ENCODE measurements at regions not wholly inside any gene's neighbourhood (a gene's known extent, or its start where the extent isn't known, plus 50 kb on each side); places are given as distances from the start of the nearest gene placed in this dataset.
"Not testable (repeated sequence)": the region's sequence is repeated elsewhere in the genome, so short reads cannot be mapped to it uniquely, and the experiment has no call there.

DNA sequence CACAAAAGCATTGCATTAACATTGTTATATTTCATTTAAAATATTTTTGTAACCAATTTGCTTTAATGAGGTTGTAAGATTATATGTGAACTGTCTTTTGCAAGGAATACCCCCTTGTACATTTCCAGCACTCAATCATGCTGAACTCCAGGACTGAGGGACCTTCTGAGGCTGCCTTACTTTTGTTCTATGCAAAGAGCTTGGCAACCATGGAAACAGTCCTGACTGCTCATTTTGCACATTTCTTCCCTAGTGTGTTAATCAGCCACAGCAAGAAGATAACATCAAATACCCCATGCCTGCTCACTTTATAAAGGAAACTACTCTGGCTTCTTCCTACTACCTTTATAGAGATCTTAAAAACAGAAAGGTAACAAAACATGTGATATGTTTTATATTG is 355.6 kb upstream of the IZUMO3 start:
- Mint-ChIP-seq H3K36me3 (peaks cover 6 to 11% of the 10 kb centered on the region in 2 donors), H3K9me3 (peaks cover 12 to 21% of the 10 kb centered on the region in 2 donors), H3K27ac (no peak overlapping the region)
- DNase-seq (ENCODE audit: low spot score in 2 of 2): no peak
- ATAC-seq: no peak

DNA sequence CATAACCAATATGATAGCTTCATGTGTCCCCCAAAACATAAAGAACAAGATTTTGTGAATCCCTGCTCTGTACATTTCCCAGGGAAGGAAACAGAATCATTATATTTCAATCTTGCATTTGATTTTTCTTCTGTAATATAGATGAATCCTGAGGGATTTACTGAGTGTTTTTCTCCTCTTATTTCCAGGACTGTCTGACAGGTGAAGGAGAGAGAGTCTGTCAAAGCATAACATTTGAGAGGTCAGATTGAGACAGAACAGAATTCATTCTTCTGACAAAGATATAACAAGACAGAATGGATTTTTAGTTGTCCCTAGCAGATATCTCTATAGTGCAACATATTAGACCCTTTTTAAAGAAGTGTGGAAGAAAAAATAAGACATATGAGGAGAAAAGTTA is 354.5 kb upstream of the IZUMO3 start:
- Mint-ChIP-seq H3K36me3 (peaks cover 6 to 11% of the 10 kb centered on the region in 2 donors), H3K27ac (no peak overlapping the region), H3K9me3 (peaks cover 12 to 25% of the 10 kb centered on the region in 2 donors)
- no peak for DNase-seq (ENCODE audit: low spot score in 2 of 2)
- ATAC-seq: no peak

DNA sequence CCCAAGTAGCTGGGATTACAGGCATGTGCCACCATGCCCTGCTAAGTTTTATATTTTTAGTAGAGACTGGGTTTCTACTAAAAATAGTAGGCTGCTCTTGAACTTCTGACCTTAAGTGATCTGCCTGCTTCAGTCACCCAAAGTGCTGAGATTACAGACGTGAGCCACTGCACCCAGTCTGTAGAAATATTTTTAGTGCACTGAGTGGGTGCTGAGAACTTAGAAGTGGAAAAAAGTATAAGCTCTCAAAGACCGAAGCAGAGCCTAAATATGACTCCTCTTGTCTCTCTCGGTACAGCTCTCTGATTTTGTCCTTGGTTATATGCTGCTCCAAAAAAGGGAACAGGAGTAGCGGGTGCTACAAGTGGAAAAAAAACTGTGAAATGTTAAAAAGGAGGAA is 353.8 kb upstream of the IZUMO3 start:
- DNase-seq (ENCODE audit: low spot score in 2 of 2) (no peak), ATAC-seq (no peak)
- H3K36me3 Mint-ChIP-seq: peaks cover 6 to 11% of the 10 kb centered on the region in 2 donors
- no peak overlapping the region for H3K27ac Mint-ChIP-seq
- H3K9me3 Mint-ChIP-seq: peaks cover 12 to 25% of the 10 kb centered on the region in 2 donors

DNA sequence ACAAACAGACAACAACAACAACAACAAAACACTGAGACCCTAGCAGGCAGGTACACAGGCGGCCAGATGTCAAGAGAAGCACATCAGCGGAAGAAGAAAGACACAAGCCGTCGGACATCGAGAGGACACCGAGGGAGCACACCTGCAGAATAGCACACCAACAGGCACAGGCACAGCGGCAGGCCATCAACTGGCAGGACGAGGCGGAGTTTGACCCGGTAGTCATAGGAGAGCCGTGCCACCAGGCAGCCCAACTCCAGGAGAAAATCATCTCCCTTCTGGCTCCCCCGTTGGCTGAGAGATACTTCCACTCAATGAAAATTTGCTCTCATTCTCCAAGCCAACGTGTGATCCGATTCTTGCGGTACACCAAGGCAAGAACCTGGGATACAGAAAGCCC is 352.1 kb upstream of the IZUMO3 start:
- no peak for ATAC-seq
- Mint-ChIP-seq H3K36me3 (peaks cover 6 to 13% of the 10 kb centered on the region in 2 donors), H3K9me3 (peaks cover 17 to 28% of the 10 kb centered on the region in 2 donors), H3K27ac (no peak overlapping the region)
- DNase-seq (ENCODE audit: low spot score in 2 of 2): no peak

DNA sequence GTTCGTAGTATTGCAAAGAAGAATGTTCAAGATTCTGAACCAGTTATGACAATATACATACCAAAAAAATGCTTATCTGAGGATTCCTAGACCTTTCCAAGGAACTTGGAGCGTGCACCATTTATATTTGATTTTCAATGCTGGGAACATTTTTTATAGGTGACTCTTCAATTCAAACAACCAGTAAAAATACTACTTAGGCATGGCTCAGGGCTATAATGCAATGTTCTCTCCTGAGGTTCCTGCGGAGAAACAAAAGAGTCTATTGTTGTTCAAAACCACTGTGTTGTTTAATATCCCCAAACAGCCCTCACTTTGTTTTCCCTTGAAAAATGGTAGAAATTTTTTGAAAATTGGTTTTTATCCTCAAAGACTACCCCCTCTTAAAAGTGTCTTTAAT is 335.7 kb upstream of the IZUMO3 start:
- no peak for DNase-seq (ENCODE audit: low spot score in 2 of 2)
- Mint-ChIP-seq H3K27ac (no peak overlapping the region), H3K9me3 (peaks cover 17 to 28% of the 10 kb centered on the region in 2 donors), H3K36me3 (no peaks in the 10 kb centered on the region)
- no peak for ATAC-seq

DNA sequence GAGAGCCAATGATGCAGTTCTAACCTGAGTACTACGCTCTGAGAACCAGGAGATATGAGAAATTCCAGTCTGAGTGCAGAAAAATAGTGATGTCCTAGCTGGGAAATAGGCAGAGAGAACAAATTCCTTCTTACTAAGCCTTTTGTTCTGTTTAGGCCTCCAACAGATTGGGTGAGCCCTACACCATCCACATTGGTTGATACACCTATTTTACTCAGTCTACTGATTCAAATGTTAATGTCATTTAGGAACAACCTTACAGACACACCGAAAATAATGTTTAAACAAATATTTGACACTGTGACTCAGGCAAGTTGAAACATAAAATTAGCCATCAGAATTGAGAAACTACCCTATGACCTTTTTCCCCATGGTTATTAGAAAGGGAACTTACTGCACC is 333.9 kb upstream of the IZUMO3 start:
- Mint-ChIP-seq H3K36me3 (no peaks in the 10 kb centered on the region), H3K27ac (no peak overlapping the region), H3K9me3 (peaks cover 17 to 34% of the 10 kb centered on the region in 2 donors)
- DNase-seq (ENCODE audit: low spot score in 2 of 2): no peak
- no peak for ATAC-seq

DNA sequence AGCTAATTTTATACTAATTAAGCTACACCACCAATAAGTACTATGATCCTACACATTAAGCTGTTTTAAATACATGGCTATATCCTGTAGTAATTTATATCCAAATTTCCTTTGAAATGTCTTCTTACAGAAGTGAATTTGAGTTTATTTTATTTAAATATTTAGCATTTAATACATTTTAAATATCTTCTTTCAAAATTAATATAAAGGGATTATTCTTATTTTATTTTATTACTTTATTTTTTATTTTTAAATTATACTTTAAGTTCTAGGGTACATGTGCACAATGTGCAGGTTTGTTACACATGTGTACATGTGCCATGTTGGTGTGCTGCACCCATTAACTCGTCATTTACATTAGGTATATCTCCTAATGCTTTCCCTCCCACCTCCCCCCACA is 310.9 kb upstream of the IZUMO3 start:
- not testable (repeated sequence) for ATAC-seq; DNase-seq (ENCODE audit: low spot score in 2 of 2); H3K27ac Mint-ChIP-seq; H3K36me3 Mint-ChIP-seq
- H3K9me3 Mint-ChIP-seq: peaks cover 11 to 19% of the 10 kb centered on the region in 2 donors

DNA sequence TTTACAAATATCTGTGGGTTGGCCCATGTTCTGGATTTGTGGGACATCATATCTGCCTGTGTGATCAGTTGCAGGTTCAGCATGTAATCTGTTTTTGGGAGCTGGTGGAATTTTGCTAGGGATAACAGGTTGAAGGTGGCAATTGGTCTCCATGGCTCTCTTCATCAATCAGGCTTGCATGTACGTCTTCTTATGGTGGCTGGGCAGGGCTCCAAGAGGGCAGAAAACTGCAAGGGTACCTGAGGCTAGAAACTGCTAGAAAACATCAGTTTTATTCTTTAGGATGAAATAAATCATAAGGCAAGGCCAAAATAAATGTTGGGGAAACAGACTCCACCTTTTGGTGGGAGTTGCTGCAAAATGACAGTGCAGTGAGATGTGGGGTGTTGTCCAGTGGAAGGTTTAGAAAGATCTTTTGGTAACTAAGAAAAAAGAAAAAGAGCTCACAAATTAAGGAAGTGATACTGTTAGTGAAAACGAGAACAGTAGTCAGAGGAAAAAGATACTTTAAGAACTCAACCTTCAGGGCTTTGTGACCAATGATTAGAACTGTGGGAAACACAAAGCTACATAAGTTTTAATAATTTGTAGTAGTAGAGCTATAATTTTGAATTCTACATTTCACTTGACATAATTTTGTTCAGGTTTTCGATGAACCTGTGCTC is 300.7 kb upstream of the IZUMO3 start:
- no peak for ATAC-seq
- Mint-ChIP-seq H3K27ac (no peak overlapping the region), H3K36me3 (no peaks in the 10 kb centered on the region), H3K9me3 (peaks cover 15 to 20% of the 10 kb centered on the region in 2 donors)
- no peak for DNase-seq (ENCODE audit: low spot score in 2 of 2)

DNA sequence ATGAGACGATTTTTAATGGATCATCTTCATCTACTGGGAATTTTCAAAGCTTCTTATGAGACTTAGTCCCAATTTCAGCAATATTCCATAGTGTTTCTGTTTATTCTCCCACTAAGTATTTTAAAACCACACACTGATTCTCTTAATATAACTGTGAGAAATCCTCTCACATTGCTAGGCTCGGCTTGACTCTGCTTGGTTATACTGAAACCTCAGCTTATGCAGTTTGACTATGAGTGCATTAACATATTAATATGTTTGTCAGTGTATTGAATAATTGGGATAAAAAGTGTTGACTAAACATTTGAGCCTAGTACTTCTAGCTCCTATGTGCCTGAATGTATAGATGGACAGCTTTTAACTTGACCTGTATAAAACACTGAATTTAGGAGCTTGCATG is 298.5 kb upstream of the IZUMO3 start:
- no peaks in the 10 kb centered on the region for H3K36me3 Mint-ChIP-seq
- H3K9me3 Mint-ChIP-seq: peaks cover 22 to 30% of the 10 kb centered on the region in 2 donors
- no peak overlapping the region for H3K27ac Mint-ChIP-seq
- no peak for DNase-seq (ENCODE audit: low spot score in 2 of 2)
- ATAC-seq: no peak

DNA sequence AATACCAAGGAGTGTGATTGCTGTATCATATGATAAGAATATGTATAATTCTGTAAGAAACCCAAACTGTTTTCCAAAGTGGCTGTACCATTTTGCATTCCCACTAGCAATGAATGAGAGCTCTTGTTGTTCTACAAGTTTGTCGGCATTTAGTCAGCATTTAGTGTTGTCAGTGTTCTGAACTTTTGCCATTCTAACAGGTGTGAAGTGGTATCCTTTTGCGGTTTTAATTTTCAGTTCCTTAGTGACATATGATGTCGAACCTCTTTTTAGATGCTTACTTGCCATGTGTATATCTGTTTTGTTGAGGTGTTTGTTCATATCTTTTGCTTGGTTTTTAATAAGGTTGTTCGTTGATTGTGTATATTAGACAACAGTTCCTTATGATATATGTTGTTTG is 296.3 kb upstream of the IZUMO3 start:
- peaks cover 16 to 22% of the 10 kb centered on the region in 2 donors for H3K9me3 Mint-ChIP-seq
- ATAC-seq (no peak), DNase-seq (ENCODE audit: low spot score in 2 of 2) (no peak)
- no peak overlapping the region for H3K27ac Mint-ChIP-seq
- H3K36me3 Mint-ChIP-seq: no peaks in the 10 kb centered on the region

DNA sequence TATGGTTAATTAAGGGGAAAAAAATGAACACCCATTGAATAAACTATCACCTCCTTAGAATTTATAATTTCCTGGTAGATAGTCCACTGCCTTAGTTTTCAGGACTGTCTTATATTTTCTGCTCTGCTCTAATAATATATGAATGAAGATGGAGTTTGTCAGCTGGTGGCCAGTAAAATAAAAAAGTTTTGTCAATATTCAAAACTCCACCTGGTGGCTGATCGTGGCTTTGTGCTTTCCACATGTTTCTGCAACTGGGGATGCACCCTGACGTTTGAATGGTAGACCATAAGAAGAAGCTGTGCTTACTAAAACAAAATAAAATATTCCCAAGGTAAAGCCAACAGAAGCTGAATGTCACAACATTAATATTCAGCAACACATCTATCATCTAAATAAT is 286.6 kb upstream of the IZUMO3 start:
- DNase-seq (ENCODE audit: low spot score in 2 of 2) (no peak), ATAC-seq (no peak)
- H3K36me3 Mint-ChIP-seq: no peaks in the 10 kb centered on the region
- H3K27ac Mint-ChIP-seq: no peak overlapping the region
- peaks cover 17 to 19% of the 10 kb centered on the region in 2 donors for H3K9me3 Mint-ChIP-seq

DNA sequence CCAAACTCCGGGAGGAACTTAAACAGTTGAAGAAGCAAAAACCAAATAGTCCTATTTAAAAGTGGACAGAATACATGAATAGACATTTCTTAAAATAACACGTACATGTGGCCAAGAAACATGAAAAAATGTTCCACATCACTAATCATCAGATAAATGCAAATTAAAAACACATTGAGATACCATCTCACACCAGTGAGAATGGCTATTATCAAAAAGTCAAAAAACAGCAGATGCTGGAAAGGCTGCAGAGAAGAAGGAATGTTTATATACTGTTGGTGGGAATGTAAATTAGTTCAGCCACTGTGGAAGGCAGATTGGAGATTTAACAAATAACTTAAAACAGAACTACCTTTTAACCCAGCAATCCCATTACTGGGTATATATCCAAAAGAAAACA is 283.0 kb upstream of the IZUMO3 start:
- H3K36me3 Mint-ChIP-seq: no peaks in the 10 kb centered on the region
- peaks cover 21 to 30% of the 10 kb centered on the region in 2 donors for H3K9me3 Mint-ChIP-seq
- ATAC-seq: no peak
- no peak for DNase-seq (ENCODE audit: low spot score in 2 of 2)
- H3K27ac Mint-ChIP-seq: no peak overlapping the region

DNA sequence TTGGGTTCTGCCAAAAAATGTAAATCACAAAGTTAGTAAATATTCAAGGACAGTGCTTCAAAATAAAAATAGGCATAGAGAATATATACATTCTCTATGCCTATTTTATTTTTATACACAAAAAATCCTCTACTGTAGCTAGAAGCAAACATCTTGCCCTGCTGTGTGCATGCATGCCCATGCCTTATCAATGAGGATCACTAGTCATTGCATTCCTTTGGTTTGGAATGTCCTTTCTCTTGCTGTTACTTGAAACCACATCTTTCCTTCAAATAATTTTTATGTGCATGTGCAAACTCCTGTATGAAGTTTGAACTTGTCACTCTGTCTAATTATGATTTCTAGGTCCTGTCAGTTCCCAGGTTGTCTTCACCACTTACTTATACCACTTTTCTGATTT is 278.9 kb upstream of the IZUMO3 start:
- Mint-ChIP-seq H3K36me3 (no peaks in the 10 kb centered on the region), H3K27ac (no peak overlapping the region), H3K9me3 (peaks cover 27 to 29% of the 10 kb centered on the region in 2 donors)
- DNase-seq (ENCODE audit: low spot score in 2 of 2): no peak
- ATAC-seq: no peak

DNA sequence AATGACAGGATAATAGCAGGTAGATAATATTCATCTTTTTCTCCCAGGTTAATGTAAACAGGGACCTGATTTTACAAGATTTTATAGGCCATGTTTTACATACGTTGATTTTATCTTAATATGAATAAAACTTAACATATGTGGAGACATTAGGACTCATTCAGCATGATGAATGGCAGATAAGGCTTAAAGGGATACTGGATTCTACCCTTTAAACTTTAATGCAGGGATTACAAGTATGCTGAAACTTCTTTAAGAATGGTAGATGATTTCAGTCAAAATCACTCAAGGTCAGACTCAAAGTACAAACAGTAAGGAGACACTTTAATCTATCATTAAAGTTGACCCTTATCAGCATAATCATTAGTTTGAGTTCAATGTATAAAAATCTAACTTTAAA is 274.5 kb upstream of the IZUMO3 start:
- Mint-ChIP-seq H3K36me3 (peaks cover 0 to 4% of the 10 kb centered on the region in 2 donors), H3K27ac (no peak overlapping the region), H3K9me3 (peaks cover 13 to 17% of the 10 kb centered on the region in 2 donors)
- ATAC-seq (no peak), DNase-seq (ENCODE audit: low spot score in 2 of 2) (no peak)

DNA sequence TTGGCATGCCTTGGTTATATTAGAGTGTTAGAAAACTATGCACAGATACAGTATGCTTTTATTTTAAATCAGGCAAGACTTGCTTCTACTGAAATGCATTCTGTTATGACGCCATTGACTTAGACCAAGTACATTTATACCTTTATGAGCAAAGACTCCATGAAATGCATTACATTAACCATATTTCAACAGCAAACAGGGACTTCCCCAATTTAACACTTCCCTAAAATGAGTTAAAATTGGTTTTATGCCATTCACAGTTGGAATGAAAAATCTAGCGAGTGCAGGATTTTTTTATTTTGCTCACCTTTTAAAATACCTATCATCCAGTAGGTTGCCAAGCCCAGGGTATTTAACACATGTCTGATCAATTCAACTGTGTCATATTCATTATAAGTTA is 272.1 kb upstream of the IZUMO3 start:
- DNase-seq (ENCODE audit: low spot score in 2 of 2) (no peak), ATAC-seq (no peak)
- Mint-ChIP-seq H3K9me3 (peaks cover 12 to 17% of the 10 kb centered on the region in 2 donors), H3K36me3 (peaks cover 0 to 4% of the 10 kb centered on the region in 2 donors), H3K27ac (no peak overlapping the region)

DNA sequence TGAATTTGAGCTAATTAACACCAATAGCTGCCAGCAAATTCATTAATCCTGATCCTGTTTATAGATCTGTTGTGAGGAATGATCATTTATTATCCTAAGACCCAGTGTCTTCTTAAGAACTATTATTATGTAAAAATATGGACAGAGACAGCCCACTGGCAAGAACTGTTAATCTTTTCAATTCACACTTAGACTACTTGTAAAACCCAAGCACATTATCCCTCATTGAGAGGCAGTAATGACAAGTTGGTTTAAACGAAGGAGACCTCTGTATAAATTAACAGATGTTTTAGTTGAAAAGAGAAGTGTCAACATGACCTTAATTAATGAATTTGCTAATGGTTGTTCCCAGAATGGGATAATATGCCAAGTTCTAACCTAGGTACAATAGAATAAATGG is 270.3 kb upstream of the IZUMO3 start:
- peaks cover 0 to 4% of the 10 kb centered on the region in 2 donors for H3K36me3 Mint-ChIP-seq
- H3K9me3 Mint-ChIP-seq: peaks cover 8 to 17% of the 10 kb centered on the region in 2 donors
- DNase-seq (ENCODE audit: low spot score in 2 of 2) (no peak), ATAC-seq (no peak)
- H3K27ac Mint-ChIP-seq: no peak overlapping the region

DNA sequence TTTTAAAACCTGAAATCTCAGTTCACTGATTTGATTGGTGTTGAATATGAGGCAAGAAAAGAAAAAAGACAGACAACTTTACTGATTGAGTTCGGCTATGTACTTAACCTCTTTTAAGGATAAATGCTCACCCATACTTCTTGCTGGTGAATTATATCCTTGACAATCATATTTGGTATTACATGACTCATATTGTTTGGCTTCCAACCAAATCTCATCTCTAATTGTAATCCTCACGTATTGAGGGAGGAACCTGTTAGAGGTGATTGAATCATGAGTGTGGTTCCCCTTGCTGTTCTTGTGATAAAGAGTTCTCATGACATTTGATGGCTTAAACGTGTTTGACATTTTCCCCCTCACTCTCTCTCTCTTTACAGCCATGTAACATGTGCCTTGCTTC is 255.6 kb upstream of the IZUMO3 start:
- DNase-seq (ENCODE audit: low spot score in 2 of 2) (no peak), ATAC-seq (no peak)
- H3K36me3 Mint-ChIP-seq: no peaks in the 10 kb centered on the region
- peaks cover 16 to 22% of the 10 kb centered on the region in 2 donors for H3K9me3 Mint-ChIP-seq
- H3K27ac Mint-ChIP-seq: no peak overlapping the region

DNA sequence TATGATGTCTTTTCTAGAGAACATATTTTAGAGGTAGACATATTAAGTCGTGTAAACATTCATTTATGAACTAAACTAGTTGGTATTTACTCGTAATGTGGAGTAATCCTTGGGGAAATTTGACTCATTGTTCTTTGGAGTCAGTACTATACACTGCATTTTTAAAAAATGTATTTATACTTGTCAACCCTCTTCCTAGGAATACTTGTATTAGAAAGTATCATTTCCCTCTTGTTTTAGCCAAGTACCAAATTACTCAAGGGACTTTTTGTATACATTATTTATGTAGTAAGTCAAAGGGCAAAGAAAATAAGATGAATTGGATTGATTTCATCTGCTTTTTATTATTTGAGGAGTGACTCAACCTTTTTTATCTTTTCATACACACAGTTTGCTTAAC is 248.1 kb upstream of the IZUMO3 start:
- no peak overlapping the region for H3K27ac Mint-ChIP-seq
- no peak for DNase-seq (ENCODE audit: low spot score in 2 of 2)
- H3K9me3 Mint-ChIP-seq: peaks cover 23 to 24% of the 10 kb centered on the region in 2 donors
- H3K36me3 Mint-ChIP-seq: peaks cover 8 to 10% of the 10 kb centered on the region in 2 donors
- no peak for ATAC-seq
